ENCODE measurements at regions not wholly inside any gene's neighbourhood (a gene's known extent, or its start where the extent isn't known, plus 50 kb on each side); places are given as distances from the start of the nearest gene placed in this dataset.

DNA sequence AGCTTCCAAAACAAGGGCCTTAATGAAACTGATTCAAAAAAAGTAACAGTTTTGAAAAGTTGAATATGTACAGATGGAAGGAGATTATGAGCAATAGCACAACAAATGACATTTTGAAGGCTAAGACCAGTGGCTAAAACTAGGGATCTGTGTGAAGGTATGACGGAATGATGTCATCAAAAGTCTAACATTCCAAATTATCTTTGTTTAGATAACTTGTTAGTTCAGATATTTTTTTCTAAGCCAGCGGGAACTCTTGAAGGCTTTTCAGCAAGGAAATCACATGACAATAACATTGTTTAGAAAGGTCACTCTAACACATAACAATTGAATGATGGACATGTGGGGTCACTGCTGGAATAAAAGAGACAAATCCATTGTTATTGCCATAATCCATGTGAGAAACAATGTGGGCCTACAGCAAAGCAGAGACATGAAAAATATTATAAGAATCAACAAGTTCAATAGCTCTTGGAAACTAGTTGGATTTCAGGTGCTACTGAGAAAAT lies 260.5 kb downstream of the CASP12 start:
- TF ChIP-seq, protein P1, sequence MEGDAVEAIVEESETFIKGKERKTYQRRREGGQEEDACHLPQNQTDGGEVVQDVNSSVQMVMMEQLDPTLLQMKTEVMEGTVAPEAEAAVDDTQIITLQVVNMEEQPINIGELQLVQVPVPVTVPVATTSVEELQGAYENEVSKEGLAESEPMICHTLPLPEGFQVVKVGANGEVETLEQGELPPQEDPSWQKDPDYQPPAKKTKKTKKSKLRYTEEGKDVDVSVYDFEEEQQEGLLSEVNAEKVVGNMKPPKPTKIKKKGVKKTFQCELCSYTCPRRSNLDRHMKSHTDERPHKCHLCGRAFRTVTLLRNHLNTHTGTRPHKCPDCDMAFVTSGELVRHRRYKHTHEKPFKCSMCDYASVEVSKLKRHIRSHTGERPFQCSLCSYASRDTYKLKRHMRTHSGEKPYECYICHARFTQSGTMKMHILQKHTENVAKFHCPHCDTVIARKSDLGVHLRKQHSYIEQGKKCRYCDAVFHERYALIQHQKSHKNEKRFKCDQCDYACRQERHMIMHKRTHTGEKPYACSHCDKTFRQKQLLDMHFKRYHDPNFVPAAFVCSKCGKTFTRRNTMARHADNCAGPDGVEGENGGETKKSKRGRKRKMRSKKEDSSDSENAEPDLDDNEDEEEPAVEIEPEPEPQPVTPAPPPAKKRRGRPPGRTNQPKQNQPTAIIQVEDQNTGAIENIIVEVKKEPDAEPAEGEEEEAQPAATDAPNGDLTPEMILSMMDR (IDR thresholded peaks at IDR 0.05) = no peak
- TF ChIP-seq POLR2A (IDR thresholded peaks at IDR 0.05) (no peak), EP300 (IDR thresholded peaks at IDR 0.05) (no peak)

All from upper lobe of left lung (tissue), 4 donors.